Ammon's horn (tissue), 1 donor: ENCODE measurements at regions not wholly inside any gene's neighbourhood (a gene's known extent, or its start where the extent isn't known, plus 50 kb on each side); places are given as distances from the start of the nearest gene placed in this dataset.
A peak's percentile ranks its signal among the peaks of the same experiment; 100 is the strongest.

ENCODE experiments used
- DNase-seq: peaks from one replicate; pipeline ENCODE4 v3.0.0-alpha.2; 2016; ENCODE audit warnings: low spot score

DNA sequence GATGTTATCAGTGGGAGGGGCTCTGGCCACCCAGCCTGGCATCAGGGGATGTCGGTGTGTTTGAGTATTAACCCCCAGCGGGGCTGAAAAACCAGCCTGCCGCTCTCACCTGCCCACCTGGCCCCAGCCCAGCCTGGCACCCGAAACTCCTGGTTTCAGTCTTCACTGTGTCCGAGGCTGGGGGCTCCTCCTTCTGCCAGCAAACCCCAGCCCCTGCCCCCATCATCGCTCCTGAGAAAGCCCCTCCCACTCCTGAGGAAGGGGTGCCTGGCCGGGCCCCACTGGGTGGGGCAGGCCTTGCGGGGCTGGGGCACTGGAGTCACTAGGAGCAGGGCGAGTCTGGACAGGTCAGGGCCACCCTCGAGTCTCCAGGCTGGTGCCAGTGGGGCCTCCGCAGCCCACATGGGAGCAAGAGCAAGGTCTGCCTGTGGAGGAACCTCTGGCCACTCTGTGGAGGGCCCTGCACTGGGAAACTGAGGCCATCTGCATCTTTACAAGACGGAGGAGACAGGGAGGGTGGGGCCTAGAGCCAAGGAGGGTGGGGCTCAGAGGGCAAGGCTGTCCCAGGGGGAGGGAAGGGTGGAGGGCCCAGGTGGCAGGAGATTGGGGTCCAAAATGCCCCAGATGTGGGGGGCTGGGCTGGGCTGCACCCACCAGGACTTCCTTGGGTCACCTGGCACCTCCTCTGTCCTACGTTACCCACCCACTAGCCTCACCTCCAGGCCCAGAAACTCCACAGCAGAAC lies 51.5 kb upstream of the NOTCH1 start:
- no peak for DNase-seq

DNA sequence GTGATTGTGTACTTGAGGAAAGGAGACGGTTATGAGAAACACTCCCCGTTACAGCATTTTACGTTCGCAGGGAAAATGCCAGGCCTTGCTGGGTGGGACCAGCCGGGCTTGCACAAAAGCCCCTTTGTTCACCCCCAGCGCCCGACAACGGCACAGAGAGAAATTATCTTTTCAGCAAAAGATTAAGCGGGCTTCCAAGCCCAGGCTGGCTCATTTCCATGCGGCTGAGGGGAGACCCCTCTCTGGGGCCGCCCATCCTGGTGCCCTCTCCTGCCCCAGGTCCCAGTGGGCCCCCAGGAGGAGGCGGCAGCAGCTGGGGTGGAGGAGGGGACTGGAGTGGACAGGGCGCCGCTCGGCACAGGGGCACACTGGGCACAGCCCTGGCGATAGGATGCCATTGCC lies 50.8 kb upstream of the NOTCH1 start:
- peak; percentile 78 for DNase-seq

DNA sequence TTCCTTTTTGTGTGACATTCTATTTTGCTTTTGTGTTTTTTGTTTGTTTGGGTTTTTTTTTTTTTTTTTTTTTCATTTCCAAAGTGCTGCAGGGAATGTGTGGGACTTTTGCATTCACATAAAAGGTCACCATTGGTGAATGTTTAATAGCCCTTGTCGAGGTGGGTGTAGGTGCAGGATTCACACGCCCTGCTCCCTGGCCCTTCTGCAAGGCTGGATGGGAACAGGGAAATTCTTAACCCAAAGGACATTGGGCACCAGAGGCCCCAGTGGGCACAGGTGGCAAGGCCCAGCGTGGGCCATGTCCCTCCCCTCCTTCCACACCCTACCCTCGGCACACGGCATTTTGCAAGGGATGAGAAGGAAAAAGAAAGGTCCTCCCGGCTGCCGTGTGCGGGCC lies 50.4 kb upstream of the NOTCH1 start:
- DNase-seq: no peak

GRCh38 chr9:136595245-136596153 lies 49.7 kb upstream of the NOTCH1 start:
- DNase-seq: no peak
